Neural cell (in vitro differentiated cells): ENCODE measurements at regions not wholly inside any gene's neighbourhood (a gene's known extent, or its start where the extent isn't known, plus 50 kb on each side); places are given as distances from the start of the nearest gene placed in this dataset.

Source experiments
- CTCF ChIP-seq: fragments of 450-650 bp; IDR thresholded peaks from 2 replicates; pipeline ENCODE4 v1.5.1; 2014; ENCODE audit warnings: antibody characterized with exemption, mild to moderate bottlenecking, moderate library complexity; ENCODE audit not compliant: poor library complexity, severe bottlenecking
- EZH2 ChIP-seq: fragments of 200-600, 300-800 bp; shearing (Covaris generic), sonication (generic); IDR thresholded peaks from 2 replicates; pipeline ENCODE4 v1.6.1; 2014; ENCODE audit warnings: antibody characterized with exemption, low read length, borderline replicate concordance, mild to moderate bottlenecking; ENCODE audit not compliant: insufficient read depth, poor library complexity, severe bottlenecking
- POLR2AphosphoS5 ChIP-seq: IDR thresholded peaks from 2 replicates; pipeline ENCODE4 v1.6.1; 2012
- REST ChIP-seq: IDR thresholded peaks from 2 replicates; pipeline ENCODE4 v1.6.1; 2012; ENCODE audit warnings: borderline replicate concordance
- SMC3 ChIP-seq: fragments of 450-650 bp; conservative IDR thresholded peaks from 2 replicates; pipeline ENCODE4 v1.6.1; 2014; ENCODE audit warnings: antibody characterized with exemption, mild to moderate bottlenecking, moderate library complexity; ENCODE audit not compliant: poor library complexity
- TAF1 ChIP-seq: IDR thresholded peaks from 2 replicates; pipeline ENCODE4 v1.6.1; 2012; ENCODE audit warnings: low read depth

- no peak for TF ChIP-seq CTCF
- no peak for TF ChIP-seq TAF1
- no peak for TF ChIP-seq REST
- TF ChIP-seq EZH2: no peak
- no peak for TF ChIP-seq POLR2AphosphoS5
- no peak for TF ChIP-seq SMC3
These were observed 322.0 kb upstream of the SOX11 start for GRCh38 chr2:5370158-5370557.
